ENCODE measurements at regions not wholly inside any gene's neighbourhood (a gene's known extent, or its start where the extent isn't known, plus 50 kb on each side); places are given as distances from the start of the nearest gene placed in this dataset.

- TF ChIP-seq CTCF (IDR thresholded peaks at IDR 0.05): no peak
Observed at GRCh38 chr18:72225958-72226357, 318.2 kb downstream of the CBLN2 start.

DNA sequence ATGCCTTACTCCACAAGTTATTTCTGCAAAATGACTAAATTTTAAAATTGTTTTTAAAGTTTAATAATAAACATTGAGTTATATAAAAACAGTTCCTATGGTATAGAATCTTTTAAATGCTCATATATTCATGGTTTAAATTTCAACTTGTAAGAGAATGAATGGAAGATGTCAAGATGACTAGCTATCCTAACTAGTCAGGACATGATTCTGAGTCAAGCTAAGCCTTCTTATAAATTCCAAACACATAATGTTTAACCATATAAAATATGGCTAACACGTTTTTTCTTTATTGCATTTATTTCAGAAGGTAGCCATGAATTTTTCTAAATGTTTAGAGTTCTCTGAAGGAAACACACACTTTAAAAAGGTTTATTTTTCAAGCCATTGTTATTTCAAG is 320.4 kb downstream of the CBLN2 start:
- TF ChIP-seq CTCF (IDR thresholded peaks at IDR 0.05): no peak

- no peak for TF ChIP-seq CTCF (IDR thresholded peaks at IDR 0.05)
Observed at GRCh38 chr18:72208920-72209676, 335.0 kb downstream of the CBLN2 start.

- no peak for TF ChIP-seq CTCF (IDR thresholded peaks at IDR 0.05)
Observed at GRCh38 chr18:72207280-72207679, 336.9 kb downstream of the CBLN2 start.

DNA sequence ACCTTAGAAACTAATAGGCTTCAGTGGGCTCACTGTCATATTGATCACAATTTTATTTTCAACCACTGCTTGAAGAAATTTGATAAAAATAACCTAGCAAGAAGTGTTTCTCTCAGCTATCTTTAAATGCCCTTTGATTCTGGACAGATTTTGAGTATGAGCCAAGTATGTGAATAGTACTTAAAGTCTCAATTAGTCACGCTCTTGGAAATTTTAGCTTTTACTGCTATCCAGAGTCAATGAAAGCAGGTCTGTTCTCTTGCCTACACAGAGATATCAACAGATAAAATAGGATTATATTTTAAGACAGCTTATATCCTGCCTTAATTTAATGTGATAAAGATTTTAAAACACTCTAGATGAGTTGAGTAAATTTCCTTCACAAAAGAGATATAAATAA is 337.3 kb downstream of the CBLN2 start:
- no peak for TF ChIP-seq CTCF (IDR thresholded peaks at IDR 0.05)

DNA sequence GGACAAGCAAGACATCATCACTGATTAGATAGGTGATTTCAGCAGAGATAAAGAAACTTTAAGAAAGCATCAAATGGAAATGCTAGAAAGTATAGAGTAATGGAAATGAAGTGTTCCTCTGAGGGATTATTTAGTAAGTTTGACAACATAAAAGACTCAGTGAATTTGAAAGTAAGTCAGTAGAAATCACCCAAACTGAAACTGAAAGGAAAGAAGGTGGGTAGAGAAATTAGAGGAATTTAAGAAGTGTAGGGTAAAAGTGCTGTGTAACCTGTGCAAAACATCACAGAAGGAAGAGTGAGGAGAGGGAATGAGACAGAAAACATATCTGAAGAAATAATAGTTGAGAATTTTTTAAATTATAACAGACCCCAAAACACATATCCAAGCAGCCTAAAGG is 343.1 kb downstream of the CBLN2 start:
- TF ChIP-seq CTCF (IDR thresholded peaks at IDR 0.05): no peak

- TF ChIP-seq CTCF (IDR thresholded peaks at IDR 0.05): no peak
Observed at GRCh38 chr18:72197591-72197990, 346.6 kb downstream of the CBLN2 start.

- TF ChIP-seq CTCF (IDR thresholded peaks at IDR 0.05): no peak
Observed at GRCh38 chr18:72194072-72194471, 350.1 kb downstream of the CBLN2 start.
